ENCODE measurements at regions not wholly inside any gene's neighbourhood (a gene's known extent, or its start where the extent isn't known, plus 50 kb on each side); places are given as distances from the start of the nearest gene placed in this dataset.

- TF ChIP-seq, protein P1, sequence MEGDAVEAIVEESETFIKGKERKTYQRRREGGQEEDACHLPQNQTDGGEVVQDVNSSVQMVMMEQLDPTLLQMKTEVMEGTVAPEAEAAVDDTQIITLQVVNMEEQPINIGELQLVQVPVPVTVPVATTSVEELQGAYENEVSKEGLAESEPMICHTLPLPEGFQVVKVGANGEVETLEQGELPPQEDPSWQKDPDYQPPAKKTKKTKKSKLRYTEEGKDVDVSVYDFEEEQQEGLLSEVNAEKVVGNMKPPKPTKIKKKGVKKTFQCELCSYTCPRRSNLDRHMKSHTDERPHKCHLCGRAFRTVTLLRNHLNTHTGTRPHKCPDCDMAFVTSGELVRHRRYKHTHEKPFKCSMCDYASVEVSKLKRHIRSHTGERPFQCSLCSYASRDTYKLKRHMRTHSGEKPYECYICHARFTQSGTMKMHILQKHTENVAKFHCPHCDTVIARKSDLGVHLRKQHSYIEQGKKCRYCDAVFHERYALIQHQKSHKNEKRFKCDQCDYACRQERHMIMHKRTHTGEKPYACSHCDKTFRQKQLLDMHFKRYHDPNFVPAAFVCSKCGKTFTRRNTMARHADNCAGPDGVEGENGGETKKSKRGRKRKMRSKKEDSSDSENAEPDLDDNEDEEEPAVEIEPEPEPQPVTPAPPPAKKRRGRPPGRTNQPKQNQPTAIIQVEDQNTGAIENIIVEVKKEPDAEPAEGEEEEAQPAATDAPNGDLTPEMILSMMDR (IDR thresholded peaks at IDR 0.05; ENCODE audit: insufficient read depth, missing control alignments) = no peak
- FAIRE-seq = no peak
- no peak for DNase-seq (ENCODE audit: insufficient read length, low spot score)
Measured at GRCh38 chr2:234631646-234632514, 135.0 kb upstream of the ARL4C start.

DNA sequence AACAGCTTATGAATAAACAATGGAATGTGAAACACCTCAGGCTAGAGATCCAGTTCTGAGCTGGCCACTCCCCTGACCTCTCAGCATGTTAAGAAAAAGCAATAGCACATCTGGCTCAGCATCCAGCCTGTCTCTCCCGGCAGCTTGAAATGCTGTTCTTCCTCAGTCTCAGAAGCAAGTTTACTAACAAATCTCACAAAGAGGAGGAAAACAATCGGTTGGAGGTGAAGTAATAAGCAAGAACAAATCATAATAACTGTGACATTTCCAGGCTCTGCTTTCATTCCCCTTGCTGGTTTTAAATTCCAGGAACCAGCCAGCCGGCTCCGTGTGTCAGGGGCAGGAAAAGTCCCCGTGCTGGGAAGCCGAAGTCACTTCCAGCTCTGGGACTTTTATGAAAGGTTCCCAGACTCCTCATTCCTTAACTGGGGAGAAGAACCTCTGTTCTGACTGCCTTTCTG lies 133.9 kb upstream of the ARL4C start:
- TF ChIP-seq, protein P1 (IDR thresholded peaks at IDR 0.05; ENCODE audit: insufficient read depth, missing control alignments) = no peak
- FAIRE-seq (no peak), DNase-seq (ENCODE audit: insufficient read length, low spot score) (no peak)

DNA sequence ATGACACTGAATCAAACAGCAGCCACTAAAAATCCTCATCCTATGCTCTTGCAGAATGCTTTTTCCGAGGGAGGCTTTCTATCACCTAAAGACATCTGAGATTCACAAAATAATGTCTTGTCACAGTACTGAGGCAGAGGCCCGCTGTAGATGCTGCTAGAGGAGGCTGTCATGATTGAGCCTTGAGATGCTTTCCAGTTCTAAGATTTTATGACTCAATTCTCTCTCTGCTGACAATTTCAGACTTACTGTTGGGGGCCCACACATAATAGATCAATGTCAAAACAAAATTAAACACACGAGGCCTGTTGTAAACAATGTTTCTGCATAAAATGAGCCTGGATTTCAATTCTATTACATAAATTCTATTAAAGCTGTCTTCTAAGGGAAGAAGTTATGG lies 132.7 kb upstream of the ARL4C start:
- TF ChIP-seq, protein P1 (IDR thresholded peaks at IDR 0.05; ENCODE audit: insufficient read depth, missing control alignments) = no peak
- FAIRE-seq (no peak), DNase-seq (ENCODE audit: insufficient read length, low spot score) (no peak)

- no peak for DNase-seq (ENCODE audit: insufficient read length, low spot score)
- TF ChIP-seq, protein P1 (IDR thresholded peaks at IDR 0.05; ENCODE audit: insufficient read depth, missing control alignments) = no peak
- no peak for FAIRE-seq
Measured at GRCh38 chr2:234628953-234629352, 132.1 kb upstream of the ARL4C start.

DNA sequence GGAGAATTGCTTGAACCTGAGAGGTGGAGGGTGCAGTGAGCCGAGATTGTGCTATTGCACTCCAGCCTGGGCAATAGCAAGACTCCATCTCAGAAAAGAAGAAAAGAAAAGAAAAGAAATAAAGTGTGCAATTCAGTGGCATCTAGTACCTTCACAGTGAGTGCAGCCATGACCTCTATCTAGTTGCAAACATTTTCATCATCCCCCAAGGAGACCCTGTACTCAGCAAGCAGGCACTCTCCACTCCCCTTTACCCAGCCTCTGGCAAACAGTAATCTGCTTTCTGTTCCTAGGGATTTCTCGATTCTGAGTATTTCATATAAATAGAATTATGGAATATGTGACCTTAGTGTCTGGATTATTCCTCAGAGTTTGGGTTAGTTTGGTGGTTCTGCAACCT lies 130.4 kb upstream of the ARL4C start:
- no peak for FAIRE-seq
- DNase-seq (ENCODE audit: insufficient read length, low spot score) = no peak
- TF ChIP-seq, protein P1 (IDR thresholded peaks at IDR 0.05; ENCODE audit: insufficient read depth, missing control alignments) = no peak

GRCh38 chr2:234626566-234627130 lies 129.8 kb upstream of the ARL4C start:
- FAIRE-seq = no peak
- DNase-seq (ENCODE audit: insufficient read length, low spot score) = no peak
- TF ChIP-seq, protein P1 (IDR thresholded peaks at IDR 0.05; ENCODE audit: insufficient read depth, missing control alignments) = no peak
